IMR-90 (cell line): ENCODE measurements at regions not wholly inside any gene's neighbourhood (a gene's known extent, or its start where the extent isn't known, plus 50 kb on each side); places are given as distances from the start of the nearest gene placed in this dataset.

Experiments used
- ATAC-seq: fragments of 200-7000 bp; cut with Tn5 transposase; 2 replicates; pipeline ENCODE4 v1.9.1; 2020; ENCODE audit warnings: low read depth, mild to moderate bottlenecking, moderate library complexity
- BruUV-seq: library from RNA; stranded (reverse); fragments of 400-500 nt; replicated peaks from 2 replicates; lab custom pipeline; 2021; lab: Mats Ljungman, UMichigan
- CTCF ChIA-PET: fragments of 300-600 bp; formaldehyde crosslinking; extraction: SDS; loops from one replicate; lab custom pipeline; 2021; ENCODE audit warnings: antibody characterized with exemption; lab: Yijun Ruan, JAX
- POLR2A ChIA-PET: fragments of 300-600 bp; sonication (Branson Sonifier 250); formaldehyde crosslinking; loops from one replicate; lab custom pipeline; 2022; ENCODE audit warnings: antibody characterized with exemption; ENCODE audit not compliant: unreplicated experiment; lab: Charles Lee
- DNase-seq: peaks from one replicate; pipeline ENCODE4 v3.0.0; 2013
- H2AFZ ChIP-seq: replicated peaks from 2 replicates; pipeline ENCODE3; 2013; ENCODE audit warnings: low read length, mild to moderate bottlenecking; ENCODE audit not compliant: poor library complexity
- H2AK5ac ChIP-seq: 2 replicates; pipeline ENCODE4 v1.6.1; 2013; ENCODE audit warnings: low read depth, low read length, inconsistent platforms
- H2AK9ac ChIP-seq: replicated peaks from 2 replicates; pipeline ENCODE3; 2013; ENCODE audit warnings: mild to moderate bottlenecking, low read depth, low read length, moderate library complexity; ENCODE audit not compliant: poor library complexity
- H2BK120ac ChIP-seq: 2 replicates; pipeline ENCODE4 v1.6.1; 2013; ENCODE audit warnings: low read depth, low read length, inconsistent platforms
- H2BK15ac ChIP-seq: 3 replicates; pipeline ENCODE4 v1.6.1; 2013; ENCODE audit warnings: low read depth, low read length, inconsistent platforms
- H2BK20ac ChIP-seq: 2 replicates; pipeline ENCODE4 v1.6.1; 2013; ENCODE audit warnings: low read depth, mild to moderate bottlenecking, inconsistent platforms, low read length, moderate library complexity
- H2BK5ac ChIP-seq: 2 replicates; pipeline ENCODE4 v1.6.1; 2013; ENCODE audit warnings: mild to moderate bottlenecking, low read depth, low read length, inconsistent platforms; ENCODE audit not compliant: poor library complexity, severe bottlenecking
- H3K14ac ChIP-seq: replicated peaks from 2 replicates; pipeline ENCODE4 v1.6.1; 2013; ENCODE audit warnings: low read depth, low read length, inconsistent platforms
- H3K18ac ChIP-seq: 2 replicates; pipeline ENCODE4 v1.6.1; 2013; ENCODE audit warnings: low read depth, low read length, control low read depth
- H3K23ac ChIP-seq: 2 replicates; pipeline ENCODE4 v1.6.1; 2013; ENCODE audit warnings: low read depth, low read length, inconsistent platforms
- H3K27ac ChIP-seq: 2 replicates; pipeline ENCODE4 v1.5.1; 2013; ENCODE audit warnings: mild to moderate bottlenecking, control low read depth, low read length; ENCODE audit not compliant: insufficient read depth
- H3K27me3 ChIP-seq: 2 replicates; pipeline ENCODE4 v1.6.1; 2013; ENCODE audit warnings: low read length; ENCODE audit not compliant: control insufficient read depth, insufficient read depth
- H3K36me3 ChIP-seq: 2 replicates; pipeline ENCODE4 v1.6.1; 2013; ENCODE audit warnings: low read length, mixed read lengths; ENCODE audit not compliant: control insufficient read depth, insufficient read depth
- H3K4ac ChIP-seq: 2 replicates; pipeline ENCODE4 v1.6.1; 2013; ENCODE audit warnings: low read depth, low read length, inconsistent platforms
- H3K4me1 ChIP-seq: 2 replicates; pipeline ENCODE4 v1.6.1; 2013; ENCODE audit warnings: low read length, mixed read lengths; ENCODE audit not compliant: control insufficient read depth, insufficient read depth
- H3K4me2 ChIP-seq: 2 replicates; pipeline ENCODE4 v1.6.1; 2013; ENCODE audit warnings: low read depth, mild to moderate bottlenecking, control low read depth, low read length, moderate library complexity
- H3K4me3 ChIP-seq: 2 replicates; pipeline ENCODE4 v1.5.1; 2013; ENCODE audit warnings: low read depth, mild to moderate bottlenecking, control low read depth, low read length, moderate library complexity; ENCODE audit not compliant: insufficient read depth
- H3K56ac ChIP-seq: 2 replicates; pipeline ENCODE4 v1.6.1; 2013; ENCODE audit warnings: low read length, inconsistent platforms; ENCODE audit not compliant: insufficient read depth; ENCODE audit errors: extremely low read depth
- H3K79me1 ChIP-seq, 2 experiments: 2 replicates each; pipeline ENCODE4 v1.6.1; 2013; ENCODE audit warnings: low read length in 2 of 2, inconsistent platforms in 1 of 2, low read depth in 1 of 2
- H3K9ac ChIP-seq: 2 replicates; pipeline ENCODE4 v1.6.1; 2013; ENCODE audit warnings: low read depth, low read length, control low read depth
- H3K9me1 ChIP-seq: 2 replicates; pipeline ENCODE4 v1.6.1; 2013; ENCODE audit warnings: low read length, inconsistent platforms; ENCODE audit not compliant: insufficient read depth
- H3K9me3 ChIP-seq: 2 replicates; pipeline ENCODE4 v1.6.1; 2013; ENCODE audit warnings: low read length; ENCODE audit not compliant: control insufficient read depth, insufficient read depth
- H4K20me1 ChIP-seq: 2 replicates; pipeline ENCODE4 v1.6.1; 2013; ENCODE audit warnings: low read length, inconsistent platforms; ENCODE audit not compliant: insufficient read depth
- H4K5ac ChIP-seq: 2 replicates; pipeline ENCODE4 v1.6.1; 2013; ENCODE audit warnings: mild to moderate bottlenecking, low read depth, low read length, control low read depth
- H4K8ac ChIP-seq, 2 experiments: 2 replicates each; pipeline ENCODE4 v1.6.1; 2013; ENCODE audit warnings: low read depth in 2 of 2, low read length in 2 of 2, control low read depth in 1 of 2, inconsistent platforms in 1 of 2
- H4K91ac ChIP-seq: 2 replicates; pipeline ENCODE4 v1.6.1; 2013; ENCODE audit warnings: low read depth, low read length, inconsistent platforms; ENCODE audit not compliant: insufficient read depth
- CHD1 ChIP-seq: IDR thresholded peaks from 2 replicates; pipeline ENCODE4 v1.6.1; 2012; ENCODE audit warnings: low read depth, low read length, improper control_type of control experiment
- CTCF ChIP-seq: conservative IDR thresholded peaks from 2 replicates; pipeline ENCODE4 v1.5.1; 2012; ENCODE audit warnings: mild to moderate bottlenecking, low read depth, low read length, improper control_type of control experiment
- FOS ChIP-seq: fragments of 150-350 bp; IDR thresholded peaks from 2 replicates; pipeline ENCODE4 v1.6.1; 2016; ENCODE audit warnings: low read depth, low read length
- MAZ ChIP-seq: IDR thresholded peaks from 2 replicates; pipeline ENCODE4 v1.6.1; 2012; ENCODE audit warnings: low read depth, mild to moderate bottlenecking, low read length, improper control_type of control experiment, moderate library complexity, borderline replicate concordance
- NFE2L2 ChIP-seq: fragments of 150-350 bp; IDR thresholded peaks from 2 replicates; pipeline ENCODE4 v1.6.1; 2016; ENCODE audit warnings: low read depth, mild to moderate bottlenecking, low read length
- RCOR1 ChIP-seq: IDR thresholded peaks from 2 replicates; pipeline ENCODE4 v1.6.1; 2012; ENCODE audit warnings: mild to moderate bottlenecking, low read length, improper control_type of control experiment; ENCODE audit not compliant: insufficient replicate concordance
- WGBS, 2 experiments: methylation state at CpG; one replicate each; pipeline versions ENCODE4 v1.1.5 to v1.1.7; 2013; ENCODE audit warnings: missing lambda C conversion rate in 2 of 2; ENCODE audit not compliant: insufficient read length in 1 of 2; ENCODE audit errors: extremely low coverage in 2 of 2; 5-methylcytosine and 5-hydroxymethylcytosine counted together
- dilution Hi-C: fragments of 300-500 bp; cut with HindIII; formaldehyde crosslinking; loops from one replicate; pipeline ENCODE4 v1.14.3; 2018; ENCODE audit warnings: low sequenced_read_pairs; ENCODE audit not compliant: unreplicated experiment
- in situ Hi-C: fragments of 300-500 bp; cut with MboI; formaldehyde crosslinking; loops from 3 replicates; pipeline ENCODE4 v1.14.3; 2019; ENCODE audit warnings: low sequenced_read_pairs, inconsistent platforms, mixed read lengths
- intact Hi-C: fragments of 100-400 bp; cut with micrococcal nuclease; formaldehyde crosslinking; loops from 2 replicates; pipeline ENCODE4 v1.10.0; 2022

DNA sequence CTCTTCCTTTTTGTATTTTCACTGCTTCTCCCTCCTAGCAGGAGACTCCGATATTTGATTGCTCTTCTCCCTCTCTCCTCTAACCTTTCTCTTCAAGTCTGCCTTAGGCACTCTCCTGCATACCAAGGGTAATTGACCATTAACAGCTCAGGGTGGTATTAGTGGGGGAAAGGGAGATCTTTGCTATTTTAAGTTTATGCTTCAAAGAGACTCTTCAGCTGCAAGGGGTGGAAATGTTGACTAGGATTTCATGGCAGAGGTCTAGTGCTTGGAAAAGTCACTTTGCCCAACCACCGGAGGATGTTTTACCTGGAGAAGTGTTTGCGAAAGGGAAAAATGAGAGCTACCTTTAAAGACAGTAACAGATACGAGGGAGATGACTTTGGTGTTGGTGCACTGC lies 453.7 kb downstream of the SLC4A3 start:
- ChIA-PET CTCF (no interaction called here), POLR2A (no interaction called here)
- no peak overlapping the region for H3K14ac ChIP-seq
- no peak overlapping the region for H4K91ac ChIP-seq
- no peak overlapping the region for H2AFZ ChIP-seq
- H3K4me3 ChIP-seq: no peak overlapping the region
- H3K79me1 ChIP-seq: no peaks in the 10 kb centered on the region
- no peaks in the 10 kb centered on the region for H4K20me1 ChIP-seq
- H2BK120ac ChIP-seq: no peak overlapping the region
- DNase-seq: no peak
- no peak overlapping the region for H2AK5ac ChIP-seq
- TF ChIP-seq MAZ: no peak
- no peak for TF ChIP-seq CTCF
- no peak for TF ChIP-seq CHD1
- no peak for TF ChIP-seq FOS
- no peak for TF ChIP-seq NFE2L2
- no peak for TF ChIP-seq RCOR1
- no peak overlapping the region for H2BK15ac ChIP-seq
- no peak overlapping the region for H3K4me2 ChIP-seq
- H3K9me1 ChIP-seq: no peaks in the 10 kb centered on the region
- H3K27me3 ChIP-seq: peaks cover 7% of the 10 kb centered on the region; the same call in 1 of the 2 replicates
- H3K4me1 ChIP-seq: peaks cover 2% of the 10 kb centered on the region; the same call in 1 of the 2 replicates
- dilution Hi-C loops: no loop called here
- no peaks in the 10 kb centered on the region for H3K36me3 ChIP-seq
- no peak overlapping the region for H4K8ac ChIP-seq
- no peaks in the 10 kb centered on the region for H3K9me3 ChIP-seq
- no peak overlapping the region for H3K56ac ChIP-seq
- H4K5ac ChIP-seq: no peak overlapping the region
- H3K23ac ChIP-seq: no peak overlapping the region
- no peak overlapping the region for H3K4ac ChIP-seq
- ATAC-seq: no peak
- in situ Hi-C loops: no loop called here
- H3K27ac ChIP-seq: no peak overlapping the region
- BruUV-seq: no TSS peak
- no peak overlapping the region for H2BK5ac ChIP-seq
- 83% methylated on average over 1 of the region's 4 CpGs; no CpG with 5 or more reads in 1 of the 2 experiments for WGBS, 2 experiments
- no peak overlapping the region for H3K18ac ChIP-seq
- no peak overlapping the region for H2AK9ac ChIP-seq
- no peak overlapping the region for H3K9ac ChIP-seq
- no peak overlapping the region for H2BK20ac ChIP-seq
- intact Hi-C loops: no loop called here
